ENCODE measurements at regions not wholly inside any gene's neighbourhood (a gene's known extent, or its start where the extent isn't known, plus 50 kb on each side); places are given as distances from the start of the nearest gene placed in this dataset.
"Not testable (repeated sequence)": the region's sequence is repeated elsewhere in the genome, so short reads cannot be mapped to it uniquely, and the experiment has no call there.

DNA sequence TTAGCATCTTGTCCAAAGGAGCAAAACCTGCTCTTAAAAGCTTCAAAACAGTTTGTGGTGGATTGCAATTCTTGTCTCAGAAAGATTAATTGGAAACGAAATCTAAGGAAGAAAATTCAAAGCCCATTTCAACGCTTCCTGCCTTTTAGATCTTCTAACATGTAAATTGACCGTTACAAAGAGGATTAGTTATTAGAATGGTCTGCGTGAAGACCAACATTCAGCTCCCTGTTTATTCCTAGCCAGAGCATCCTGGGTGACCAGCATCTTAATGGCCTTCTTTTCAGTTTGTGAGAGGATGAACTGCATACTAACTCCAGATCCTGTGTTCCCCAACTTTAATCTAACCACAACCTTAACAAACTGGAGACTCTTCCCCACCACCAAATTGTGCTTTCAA is 109.9 kb upstream of the SLC1A3 start:
- no peak for DNase-seq (ENCODE audit: low read depth)
- TF ChIP-seq, protein P1, sequence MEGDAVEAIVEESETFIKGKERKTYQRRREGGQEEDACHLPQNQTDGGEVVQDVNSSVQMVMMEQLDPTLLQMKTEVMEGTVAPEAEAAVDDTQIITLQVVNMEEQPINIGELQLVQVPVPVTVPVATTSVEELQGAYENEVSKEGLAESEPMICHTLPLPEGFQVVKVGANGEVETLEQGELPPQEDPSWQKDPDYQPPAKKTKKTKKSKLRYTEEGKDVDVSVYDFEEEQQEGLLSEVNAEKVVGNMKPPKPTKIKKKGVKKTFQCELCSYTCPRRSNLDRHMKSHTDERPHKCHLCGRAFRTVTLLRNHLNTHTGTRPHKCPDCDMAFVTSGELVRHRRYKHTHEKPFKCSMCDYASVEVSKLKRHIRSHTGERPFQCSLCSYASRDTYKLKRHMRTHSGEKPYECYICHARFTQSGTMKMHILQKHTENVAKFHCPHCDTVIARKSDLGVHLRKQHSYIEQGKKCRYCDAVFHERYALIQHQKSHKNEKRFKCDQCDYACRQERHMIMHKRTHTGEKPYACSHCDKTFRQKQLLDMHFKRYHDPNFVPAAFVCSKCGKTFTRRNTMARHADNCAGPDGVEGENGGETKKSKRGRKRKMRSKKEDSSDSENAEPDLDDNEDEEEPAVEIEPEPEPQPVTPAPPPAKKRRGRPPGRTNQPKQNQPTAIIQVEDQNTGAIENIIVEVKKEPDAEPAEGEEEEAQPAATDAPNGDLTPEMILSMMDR (IDR thresholded peaks at IDR 0.05; ENCODE audit: control insufficient read depth, insufficient read depth, low read depth, low read length, missing control alignments): no peak
- no peak overlapping the region for H3K4me3 ChIP-seq (ENCODE audit: control insufficient read depth, low read depth, low read length)

DNA sequence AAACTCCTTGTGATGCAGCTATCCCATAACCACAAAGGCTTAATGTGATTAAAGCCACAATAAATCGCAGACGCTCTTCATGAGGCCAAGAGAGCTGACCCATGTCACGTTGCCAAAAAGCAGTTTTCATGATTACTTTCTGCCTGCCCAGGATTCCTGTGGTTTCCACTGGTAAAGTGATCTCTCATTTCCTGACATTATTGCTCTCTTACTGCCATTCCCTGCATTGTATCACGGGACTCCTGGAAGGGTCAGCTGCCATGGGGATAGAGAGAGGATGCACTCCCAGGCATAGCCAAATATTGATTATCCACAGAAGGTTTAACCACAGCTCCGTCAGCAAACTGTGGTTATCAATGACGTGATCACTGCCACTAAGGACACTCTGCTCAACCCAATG is 103.8 kb upstream of the SLC1A3 start:
- peak; percentile 82 for DNase-seq (ENCODE audit: low read depth)
- H3K4me3 ChIP-seq (ENCODE audit: control insufficient read depth, low read depth, low read length): no peak overlapping the region
- TF ChIP-seq, protein P1 (IDR thresholded peaks at IDR 0.05; ENCODE audit: control insufficient read depth, insufficient read depth, low read depth, low read length, missing control alignments): no peak

DNA sequence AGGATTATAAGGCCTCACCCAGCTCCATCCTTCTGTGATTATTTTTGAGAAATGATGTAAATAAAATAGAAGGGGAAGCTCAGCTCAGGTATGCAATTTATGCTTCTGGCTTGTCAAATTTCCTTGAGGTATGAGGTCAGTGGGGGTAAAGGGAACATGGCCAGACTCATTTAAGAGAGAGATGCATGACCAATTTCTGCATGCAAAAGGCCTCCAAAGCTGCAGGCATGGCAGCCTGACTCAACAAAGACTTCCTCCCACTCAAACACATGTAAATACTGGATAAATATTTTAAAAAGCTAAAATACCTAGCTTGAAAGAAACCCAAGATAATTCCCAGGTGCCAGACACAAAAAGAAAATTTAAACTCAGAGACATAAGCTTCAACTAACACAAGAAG is 101.4 kb upstream of the SLC1A3 start:
- TF ChIP-seq, protein P1 (IDR thresholded peaks at IDR 0.05; ENCODE audit: control insufficient read depth, insufficient read depth, low read depth, low read length, missing control alignments): no peak
- no peak overlapping the region for H3K4me3 ChIP-seq (ENCODE audit: control insufficient read depth, low read depth, low read length)
- DNase-seq (ENCODE audit: low read depth): no peak

DNA sequence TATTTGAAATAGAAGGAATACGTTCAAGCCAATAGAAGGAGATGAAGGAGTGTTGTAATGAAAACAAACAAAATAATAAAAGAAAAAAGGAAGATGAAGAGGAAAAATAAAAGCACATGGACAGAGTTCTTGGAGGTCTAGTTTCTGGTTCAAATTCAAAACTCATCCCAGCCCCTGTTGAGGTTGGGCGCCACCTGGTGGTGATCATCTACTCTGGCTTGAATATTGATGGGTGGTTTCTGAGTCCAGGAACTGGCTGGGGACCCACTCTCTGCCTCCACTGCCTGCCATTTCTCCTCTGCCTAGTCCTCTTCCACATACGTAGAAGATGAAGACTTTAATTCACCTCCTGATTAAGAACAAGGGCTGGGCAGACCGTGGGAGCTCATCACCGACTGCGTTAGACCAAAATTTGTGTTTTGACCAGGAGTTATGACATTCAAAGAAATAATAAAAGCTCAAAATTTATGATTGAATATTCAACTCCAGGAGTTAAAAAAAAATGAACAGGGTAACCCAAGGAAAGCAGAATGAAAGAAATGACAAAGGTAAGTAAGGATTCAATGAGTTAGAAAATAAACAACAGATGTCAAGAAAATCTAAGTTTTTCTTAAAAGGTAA is 99.0 kb upstream of the SLC1A3 start:
- TF ChIP-seq, protein P1 (IDR thresholded peaks at IDR 0.05; ENCODE audit: control insufficient read depth, insufficient read depth, low read depth, low read length, missing control alignments): peak; percentile 90
- no peak overlapping the region for H3K4me3 ChIP-seq (ENCODE audit: control insufficient read depth, low read depth, low read length)
- peak; percentile 16 for DNase-seq (ENCODE audit: low read depth)

DNA sequence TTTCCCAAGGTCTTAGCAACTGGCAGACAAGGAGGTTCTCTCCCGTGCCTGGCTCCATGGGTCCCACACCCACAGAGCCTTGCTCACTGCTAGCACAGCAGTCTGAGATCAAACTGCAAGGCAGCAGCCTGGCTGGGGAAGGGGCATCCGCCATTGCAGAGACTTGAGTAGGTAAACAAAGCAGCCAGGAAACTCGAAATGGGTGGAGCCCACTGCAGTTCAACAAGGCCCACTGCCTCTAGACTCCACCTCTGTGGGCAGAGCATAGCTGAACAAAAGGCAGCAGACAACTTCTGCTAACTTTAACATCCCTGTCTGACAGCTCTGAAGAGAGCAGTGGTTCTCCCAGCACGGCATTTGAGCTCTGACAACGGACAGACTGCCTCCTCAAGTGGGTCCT is 98.1 kb upstream of the SLC1A3 start:
- DNase-seq (ENCODE audit: low read depth); H3K4me3 ChIP-seq (ENCODE audit: control insufficient read depth, low read depth, low read length): not testable (repeated sequence)

DNA sequence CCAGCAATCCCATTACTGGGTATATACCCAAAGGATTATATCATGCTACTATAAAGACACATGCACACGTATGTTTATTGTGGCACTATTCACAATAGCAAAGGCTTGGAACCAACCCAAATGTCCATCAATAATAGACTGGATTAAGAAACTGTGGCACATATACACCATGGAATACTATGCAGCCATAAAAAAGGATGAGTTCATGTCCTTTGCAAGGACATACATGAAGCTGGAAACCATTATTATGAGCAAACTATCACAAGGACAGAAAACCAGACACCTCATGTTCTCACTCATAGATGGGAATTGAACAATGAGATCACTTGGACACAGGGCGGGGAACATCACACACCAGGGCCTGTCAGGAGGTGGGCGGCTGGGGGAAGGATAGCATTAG is 92.8 kb upstream of the SLC1A3 start:
- not testable (repeated sequence) for H3K4me3 ChIP-seq (ENCODE audit: control insufficient read depth, low read depth, low read length); DNase-seq (ENCODE audit: low read depth)

DNA sequence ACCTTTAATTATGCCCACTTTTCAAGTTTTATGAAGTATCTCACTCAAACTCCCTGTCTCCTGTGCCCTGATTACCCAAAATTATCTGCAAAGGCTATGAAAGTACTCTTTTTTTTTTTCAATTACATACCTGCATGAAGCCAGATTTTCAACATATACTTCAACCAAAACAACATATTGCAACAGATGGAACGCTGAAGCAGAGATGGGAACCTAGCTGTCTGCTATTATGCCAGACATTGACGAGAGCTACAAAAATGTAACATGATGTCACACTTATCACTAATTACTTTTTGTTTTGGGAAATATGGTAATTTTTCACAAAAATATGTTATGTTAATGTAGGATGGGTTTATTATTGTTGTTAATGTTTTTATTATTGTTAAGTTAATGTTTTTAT is 86.5 kb upstream of the SLC1A3 start:
- TF ChIP-seq, protein P1 (IDR thresholded peaks at IDR 0.05; ENCODE audit: control insufficient read depth, insufficient read depth, low read depth, low read length, missing control alignments): no peak
- no peak for DNase-seq (ENCODE audit: low read depth)
- H3K4me3 ChIP-seq (ENCODE audit: control insufficient read depth, low read depth, low read length): no peak overlapping the region

DNA sequence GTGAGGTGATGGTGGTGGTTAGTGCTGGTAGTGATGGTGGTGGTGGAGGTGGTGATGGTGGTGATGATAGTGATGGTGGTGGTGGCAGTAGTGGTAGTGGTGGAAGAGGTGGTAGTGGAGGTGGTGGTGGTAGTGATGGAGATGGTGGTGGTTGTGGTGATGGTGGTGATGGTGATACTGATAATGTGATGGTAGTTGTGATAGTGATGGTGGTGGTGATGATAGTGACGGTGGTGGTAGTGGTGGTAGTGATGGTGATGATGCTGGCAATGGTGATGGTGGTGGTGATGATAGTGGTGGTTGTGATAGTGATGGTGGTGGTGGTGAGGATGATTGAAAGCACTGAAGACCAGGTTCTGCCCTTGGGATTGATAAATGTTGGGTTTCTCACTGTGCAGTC is 85.2 kb upstream of the SLC1A3 start:
- TF ChIP-seq, protein P1 (IDR thresholded peaks at IDR 0.05; ENCODE audit: control insufficient read depth, insufficient read depth, low read depth, low read length, missing control alignments): no peak

More for the DNA sequence above, 85.2 kb upstream of the SLC1A3 start:
- DNase-seq (ENCODE audit: low read depth): no peak
- no peak overlapping the region for H3K4me3 ChIP-seq (ENCODE audit: control insufficient read depth, low read depth, low read length)
